GM21825 (cell line): ENCODE measurements at regions not wholly inside any gene's neighbourhood (a gene's known extent, or its start where the extent isn't known, plus 50 kb on each side); places are given as distances from the start of the nearest gene placed in this dataset.

ENCODE experiments used
- ATAC-seq: cut with Tn5 transposase; IDR thresholded peaks from one replicate; pipeline ENCODE4 v1.9.1; 2021; ENCODE audit warnings: mild to moderate bottlenecking, moderate library complexity; ENCODE audit not compliant: unreplicated experiment

- ATAC-seq = peak; percentile 89
Observed at GRCh38 chr12:27179400-27180214, 64.5 kb upstream of the STK38L start.

- no peak for ATAC-seq
Observed at GRCh38 chr12:27180906-27181505, 63.1 kb upstream of the STK38L start.

GRCh38 chr12:27183342-27183741 lies 60.7 kb upstream of the STK38L start:
- ATAC-seq = no peak

- ATAC-seq = peak; percentile 90
Observed at GRCh38 chr12:27185234-27186021, 58.7 kb upstream of the STK38L start.

GRCh38 chr12:27186022-27186839 lies 57.9 kb upstream of the STK38L start:
- ATAC-seq = no peak

- ATAC-seq = no peak
Observed at GRCh38 chr12:27187697-27188096, 56.4 kb upstream of the STK38L start.

- ATAC-seq = no peak
Observed at GRCh38 chr12:27190761-27191160, 53.3 kb upstream of the STK38L start.

- no peak for ATAC-seq
Observed at GRCh38 chr12:27191531-27191930, 52.6 kb upstream of the STK38L start.

- ATAC-seq = no peak
Observed at GRCh38 chr12:27192118-27192802, 51.8 kb upstream of the STK38L start.

- no peak for ATAC-seq
Observed at GRCh38 chr12:27193106-27193505, 51.0 kb upstream of the STK38L start.

GRCh38 chr12:27193854-27194544 lies 50.1 kb upstream of the STK38L start:
- no peak for ATAC-seq
